Kidney glomerular epithelial cell (primary cell): ENCODE measurements at regions not wholly inside any gene's neighbourhood (a gene's known extent, or its start where the extent isn't known, plus 50 kb on each side); places are given as distances from the start of the nearest gene placed in this dataset.
"Not testable (repeated sequence)": the region's sequence is repeated elsewhere in the genome, so short reads cannot be mapped to it uniquely, and the experiment has no call there.

Source experiments
- DNase-seq: peaks from one replicate; lab custom pipeline; 2025; lab: John Stamatoyannopoulos, UW

GRCh38 chr7:104956753-104957450, 57.1 kb upstream of the KMT2E start:
- peak; percentile 55 for DNase-seq

GRCh38 chr7:104958371-104958865, 55.6 kb upstream of the KMT2E start:
- DNase-seq, result no peak

GRCh38 chr7:104959483-104959882, 54.5 kb upstream of the KMT2E start:
- DNase-seq, result not testable (repeated sequence)

GRCh38 chr7:104960741-104961448, 53.1 kb upstream of the KMT2E start:
- no peak for DNase-seq

- no peak for DNase-seq
Measured at GRCh38 chr7:104961821-104962220, 52.2 kb upstream of the KMT2E start.

GRCh38 chr7:104962781-104963180, 51.2 kb upstream of the KMT2E start:
- no peak for DNase-seq

- DNase-seq, result no peak
Measured at GRCh38 chr7:104963378-104963990, 50.5 kb upstream of the KMT2E start.

GRCh38 chr7:104963991-104964385, 50.0 kb upstream of the KMT2E start:
- no peak for DNase-seq
